HepG2 (cell line): ENCODE measurements at regions not wholly inside any gene's neighbourhood (a gene's known extent, or its start where the extent isn't known, plus 50 kb on each side); places are given as distances from the start of the nearest gene placed in this dataset.

Source experiments
- ATF1 ChIP-seq: IDR thresholded peaks from 2 replicates; pipeline ENCODE4 v1.6.1; 2016; ENCODE audit warnings: mild to moderate bottlenecking, control low read depth
- CTCF ChIP-seq: sonication (generic); formaldehyde crosslinking; IDR thresholded peaks from 2 replicates; pipeline ENCODE4 v1.5.0; 2020; ENCODE audit warnings: mild to moderate bottlenecking, missing genetic modification reagents, moderate library complexity
- KDM1A ChIP-seq: IDR thresholded peaks from 2 replicates; pipeline ENCODE4 v1.6.1; 2016; ENCODE audit warnings: missing compliant biosample characterization
- MAFF ChIP-seq: IDR thresholded peaks from 2 replicates; pipeline ENCODE4 v1.6.1; 2011; ENCODE audit warnings: low read depth, low read length, improper control_type of control experiment
- POLR2A ChIP-seq, 2 experiments: IDR thresholded peaks; 2 replicates each; pipeline ENCODE4 v1.6.1; 2011; ENCODE audit warnings: low read depth in 2 of 2, low read length in 2 of 2, mild to moderate bottlenecking in 1 of 2, moderate library complexity in 1 of 2; ENCODE audit not compliant: insufficient read depth in 1 of 2
- RAD21 ChIP-seq: fragments of 450-650 bp; formaldehyde crosslinking; IDR thresholded peaks from 2 replicates; pipeline ENCODE4 v1.5.0; 2020; ENCODE audit warnings: mild to moderate bottlenecking
- SKIL ChIP-seq: sonication (generic); formaldehyde crosslinking; IDR thresholded peaks from 2 replicates; pipeline ENCODE4 v1.8.0; 2022; ENCODE audit warnings: missing genetic modification reagents, mild to moderate bottlenecking, moderate library complexity, borderline replicate concordance
- SP5 ChIP-seq: IDR thresholded peaks from 2 replicates; pipeline ENCODE4 v1.6.1; 2016; ENCODE audit warnings: low read depth, borderline replicate concordance
- TF ChIP-seq, protein P1 (sequence below): IDR thresholded peaks from 2 replicates; pipeline ENCODE4 v1.6.1; 2016; ENCODE audit warnings: low read depth
- TF ChIP-seq, protein P2 (sequence below): sonication (generic); formaldehyde crosslinking; IDR thresholded peaks from 2 replicates; pipeline ENCODE4 v1.4.0; 2020; ENCODE audit warnings: missing genetic modification reagents

- TF ChIP-seq RAD21 (no peak), SP5 (no peak), CTCF (CRISPR knock-in tag) (no peak), SKIL (no peak), ATF1 (CRISPR knock-in tag) (no peak), KDM1A (CRISPR knock-in tag) (no peak), MAFF (no peak), POLR2A (IDR thresholded peaks at IDR 0.05; ENCODE audit: insufficient read depth in 1 of 2, low read depth in 2 of 2, low read length in 2 of 2) (no peak)
- TF ChIP-seq, protein P1, sequence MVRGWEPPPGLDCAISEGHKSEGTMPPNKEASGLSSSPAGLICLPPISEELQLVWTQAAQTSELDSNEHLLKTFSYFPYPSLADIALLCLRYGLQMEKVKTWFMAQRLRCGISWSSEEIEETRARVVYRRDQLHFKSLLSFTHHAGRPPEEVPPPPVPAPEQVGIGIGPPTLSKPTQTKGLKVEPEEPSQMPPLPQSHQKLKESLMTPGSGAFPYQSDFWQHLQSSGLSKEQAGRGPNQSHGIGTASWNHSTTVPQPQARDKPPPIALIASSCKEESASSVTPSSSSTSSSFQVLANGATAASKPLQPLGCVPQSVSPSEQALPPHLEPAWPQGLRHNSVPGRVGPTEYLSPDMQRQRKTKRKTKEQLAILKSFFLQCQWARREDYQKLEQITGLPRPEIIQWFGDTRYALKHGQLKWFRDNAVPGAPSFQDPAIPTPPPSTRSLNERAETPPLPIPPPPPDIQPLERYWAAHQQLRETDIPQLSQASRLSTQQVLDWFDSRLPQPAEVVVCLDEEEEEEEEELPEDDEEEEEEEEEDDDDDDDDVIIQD (CRISPR knock-in tag): no peak
- TF ChIP-seq, protein P2, sequence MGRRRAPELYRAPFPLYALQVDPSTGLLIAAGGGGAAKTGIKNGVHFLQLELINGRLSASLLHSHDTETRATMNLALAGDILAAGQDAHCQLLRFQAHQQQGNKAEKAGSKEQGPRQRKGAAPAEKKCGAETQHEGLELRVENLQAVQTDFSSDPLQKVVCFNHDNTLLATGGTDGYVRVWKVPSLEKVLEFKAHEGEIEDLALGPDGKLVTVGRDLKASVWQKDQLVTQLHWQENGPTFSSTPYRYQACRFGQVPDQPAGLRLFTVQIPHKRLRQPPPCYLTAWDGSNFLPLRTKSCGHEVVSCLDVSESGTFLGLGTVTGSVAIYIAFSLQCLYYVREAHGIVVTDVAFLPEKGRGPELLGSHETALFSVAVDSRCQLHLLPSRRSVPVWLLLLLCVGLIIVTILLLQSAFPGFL (CRISPR knock-in tag): no peak
These were observed 108.5 kb upstream of the CYRIA start for GRCh38 chr2:16774091-16774490.
